NK-92 treated with Interleukin-12 subunit alpha and Interleukin-12 subunit beta, amount 100 ng/mL, for 24 hours (cell line): ENCODE measurements at regions not wholly inside any gene's neighbourhood (a gene's known extent, or its start where the extent isn't known, plus 50 kb on each side); places are given as distances from the start of the nearest gene placed in this dataset.

Experiments
- DNase-seq: peaks from one replicate; lab custom pipeline; 2025; lab: John Stamatoyannopoulos, UW

- DNase-seq = no peak
Measured at GRCh38 chr2:21395366-21395765, 271.6 kb downstream of the TDRD15 start.

DNA sequence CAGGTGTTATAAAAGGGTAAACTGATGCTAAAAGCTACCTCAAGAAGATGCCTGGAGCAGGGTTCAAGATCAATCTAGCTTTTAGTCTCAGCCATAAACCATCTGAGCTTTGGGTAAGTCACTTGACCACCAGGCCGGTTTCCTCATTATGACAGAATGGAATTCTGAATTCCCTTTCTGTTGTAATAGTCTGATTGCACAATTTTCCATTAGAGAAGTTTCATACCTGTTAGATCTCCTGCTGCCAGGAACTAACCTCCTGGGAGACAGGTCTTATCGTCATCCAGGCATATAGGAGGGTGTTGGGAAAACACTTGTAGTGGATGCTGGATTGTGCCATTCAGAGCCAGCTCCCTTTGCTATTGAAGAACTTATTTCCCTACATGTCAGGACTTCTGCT, 272.5 kb downstream of the TDRD15 start:
- DNase-seq = no peak

DNA sequence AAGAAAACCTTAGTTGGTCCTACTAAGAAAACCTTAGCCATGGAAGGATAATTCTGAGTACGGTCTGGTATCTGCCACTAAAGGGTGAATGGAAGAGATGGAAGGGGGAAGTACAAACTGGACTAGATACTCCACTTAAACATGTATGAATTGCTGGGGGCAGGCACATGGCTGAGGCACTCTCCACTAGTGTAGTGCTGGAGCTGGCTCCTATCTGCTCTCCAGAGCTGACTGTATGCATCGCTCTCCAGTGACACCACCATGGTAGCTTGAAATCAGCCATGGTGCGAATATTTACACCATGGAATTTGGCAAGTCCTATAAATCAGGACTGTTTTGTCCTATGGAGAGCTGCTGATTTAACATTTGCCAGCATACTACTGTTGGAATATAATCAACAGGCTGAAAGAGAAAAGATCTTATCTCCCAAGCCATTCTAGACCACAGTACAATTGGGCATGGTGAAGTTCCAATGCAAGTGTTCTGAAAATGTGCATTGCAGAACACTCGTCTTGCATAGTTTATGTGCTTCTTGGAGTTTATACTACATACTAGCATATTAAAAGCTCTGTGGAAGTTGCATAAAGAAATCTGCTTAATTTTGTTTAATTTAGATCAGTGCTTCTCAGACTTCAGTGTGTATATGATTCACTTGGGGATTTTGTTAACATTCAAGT, 277.4 kb downstream of the TDRD15 start:
- no peak for DNase-seq

DNA sequence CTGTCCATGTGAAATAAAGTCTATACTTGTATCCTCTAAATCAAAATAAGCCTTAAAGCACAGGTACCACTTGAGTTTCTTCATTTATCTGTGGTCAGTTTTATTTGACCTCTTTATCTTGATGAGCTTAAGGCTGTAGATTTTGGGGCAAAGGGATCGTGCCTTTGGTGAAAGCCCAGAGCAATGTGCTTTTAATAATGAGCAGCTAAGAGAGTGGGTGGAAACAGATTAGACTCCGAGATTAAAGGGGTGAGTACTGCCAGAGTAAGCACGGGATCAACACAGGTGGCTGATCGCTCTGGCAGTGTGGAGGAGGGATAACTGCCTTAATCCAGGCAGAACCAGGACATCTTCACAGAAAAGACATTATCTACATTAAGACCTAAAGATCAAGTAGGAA, 280.4 kb downstream of the TDRD15 start:
- DNase-seq = no peak

DNA sequence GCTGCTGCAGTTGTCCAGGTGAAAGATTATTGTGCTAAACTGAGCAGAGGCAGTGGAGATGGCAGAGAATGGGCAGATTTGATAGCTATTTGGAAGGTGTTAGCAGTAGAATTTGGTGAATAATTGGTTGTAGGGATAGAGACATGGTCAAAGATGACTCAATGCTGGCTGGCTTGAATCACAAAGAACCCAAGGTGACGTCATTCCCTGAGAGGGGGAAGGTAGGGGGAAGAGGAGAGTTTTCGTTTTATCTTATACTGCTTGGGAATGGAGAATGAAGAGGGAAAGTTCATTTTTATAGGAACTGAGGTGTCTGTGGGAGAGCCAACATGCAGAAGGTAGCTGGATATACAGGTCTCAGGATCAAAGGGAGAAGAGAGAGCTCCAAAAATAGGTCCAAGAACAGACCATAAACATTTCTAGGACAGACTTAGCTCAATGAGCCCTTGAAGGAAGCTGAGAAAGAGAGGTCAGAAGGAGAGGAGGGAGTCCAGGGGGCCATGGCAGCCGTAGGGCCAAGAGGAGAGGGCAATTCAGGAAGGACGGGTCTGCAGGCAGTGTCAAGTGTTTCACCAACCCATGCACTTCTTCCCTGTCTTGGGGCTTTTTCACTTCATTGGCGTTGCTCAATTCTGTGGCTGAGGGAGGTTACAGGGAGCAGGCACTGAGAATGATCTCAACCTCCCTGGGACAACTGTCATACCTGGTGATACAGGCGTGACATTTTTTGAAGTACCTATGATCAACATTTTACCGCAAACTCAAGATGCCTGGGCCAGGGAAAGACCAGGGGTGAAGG, 281.3 kb downstream of the TDRD15 start:
- DNase-seq = no peak

DNA sequence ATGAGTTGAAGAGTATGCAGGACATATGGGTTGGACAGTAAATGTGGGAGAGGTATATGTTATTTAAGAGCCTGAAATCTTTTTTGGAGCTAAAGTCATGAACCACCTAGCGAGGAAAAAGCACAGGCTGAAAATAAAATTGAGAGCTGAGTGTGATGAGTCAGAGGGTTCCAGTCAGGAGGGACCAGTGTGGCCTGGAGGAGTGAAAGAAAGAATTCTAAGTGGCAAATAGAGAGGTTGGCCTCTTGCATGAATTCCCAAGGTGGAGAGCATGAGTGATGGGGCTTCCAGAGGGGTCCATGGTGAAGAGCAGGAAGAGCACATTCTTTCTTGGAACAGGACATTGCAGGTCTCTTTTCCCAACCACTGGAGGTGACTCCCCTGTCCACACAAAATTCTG, 282.6 kb downstream of the TDRD15 start:
- no peak for DNase-seq

DNA sequence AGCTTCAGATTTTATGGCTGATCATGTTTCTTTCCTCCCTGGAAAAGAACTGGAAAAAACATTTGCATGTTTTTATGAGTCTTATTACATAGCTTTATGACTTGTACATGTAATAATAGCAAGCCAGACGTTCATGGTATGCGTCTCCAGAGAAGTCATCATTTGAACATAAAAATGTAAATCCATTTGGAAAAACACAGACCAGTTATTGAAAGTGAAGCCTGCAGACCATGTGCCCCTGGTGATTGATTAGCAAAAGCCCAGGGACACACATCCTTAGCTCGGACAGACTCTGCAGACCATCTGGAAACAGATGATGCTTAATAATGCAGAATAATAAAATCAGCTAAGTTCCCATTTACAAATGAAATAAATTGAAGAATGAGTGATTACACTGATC, 283.1 kb downstream of the TDRD15 start:
- no peak for DNase-seq

GRCh38 chr2:21407851-21408250, 284.1 kb downstream of the TDRD15 start:
- DNase-seq = no peak

- DNase-seq = no peak
Measured at GRCh38 chr2:21411741-21412140, 288.0 kb downstream of the TDRD15 start.

GRCh38 chr2:21412944-21413443, 289.2 kb downstream of the TDRD15 start:
- no peak for DNase-seq

- DNase-seq = no peak
Measured at GRCh38 chr2:21415234-21415633, 291.5 kb downstream of the TDRD15 start.

GRCh38 chr2:21416226-21416625, 292.5 kb downstream of the TDRD15 start:
- DNase-seq = no peak

DNA sequence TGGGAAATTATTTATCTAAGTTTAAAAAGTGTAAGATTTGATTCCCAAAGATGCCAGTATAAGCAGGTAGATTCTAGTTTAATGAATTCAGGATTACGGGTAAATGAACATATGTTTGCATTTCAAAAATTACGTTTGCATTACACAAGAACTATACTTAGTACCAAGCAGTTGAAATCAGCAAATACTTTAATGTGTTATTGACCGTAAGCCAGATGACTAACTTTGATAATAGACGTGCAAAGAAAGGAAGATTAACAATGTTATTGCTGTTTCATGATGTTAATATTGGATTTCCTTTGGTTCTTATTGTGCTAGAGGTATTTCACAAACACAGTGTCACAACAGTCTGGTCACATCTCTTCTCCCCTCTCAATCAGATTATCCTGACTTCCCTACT, 294.7 kb downstream of the TDRD15 start:
- DNase-seq = no peak

GRCh38 chr2:21420553-21421335, 297.0 kb downstream of the TDRD15 start:
- no peak for DNase-seq

- no peak for DNase-seq
Measured at GRCh38 chr2:21422050-21422449, 298.3 kb downstream of the TDRD15 start.

- no peak for DNase-seq
Measured at GRCh38 chr2:21422724-21423522, 299.2 kb downstream of the TDRD15 start.

DNA sequence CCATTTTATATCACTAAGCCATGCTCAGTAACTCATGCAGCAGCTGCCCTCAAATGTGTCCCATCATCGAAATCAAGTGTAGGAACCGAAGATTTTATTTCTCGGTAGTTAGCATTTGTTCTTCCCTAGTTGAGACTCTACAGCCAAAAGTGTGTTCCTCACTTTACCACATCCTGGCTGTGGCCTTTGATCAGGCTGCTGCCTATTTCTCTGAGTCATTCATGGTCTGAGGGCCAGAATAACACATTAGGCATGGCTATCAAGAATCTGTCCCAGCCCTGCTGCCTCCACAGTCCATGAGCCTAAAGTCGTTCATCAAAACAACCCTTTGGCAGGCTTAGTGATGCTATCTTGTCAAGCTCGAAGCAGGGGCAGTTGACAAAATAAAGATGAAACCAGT, 300.1 kb downstream of the TDRD15 start:
- no peak for DNase-seq

GRCh38 chr2:21424375-21424774, 300.6 kb downstream of the TDRD15 start:
- no peak for DNase-seq

- DNase-seq = no peak
Measured at GRCh38 chr2:21427606-21428005, 303.8 kb downstream of the TDRD15 start.

GRCh38 chr2:21428754-21429153, 305.0 kb downstream of the TDRD15 start:
- no peak for DNase-seq

GRCh38 chr2:21429747-21430146, 306.0 kb downstream of the TDRD15 start:
- DNase-seq = no peak

- DNase-seq = no peak
Measured at GRCh38 chr2:21431078-21431477, 307.3 kb downstream of the TDRD15 start.
